MM.1S (cell line): ENCODE measurements at regions not wholly inside any gene's neighbourhood (a gene's known extent, or its start where the extent isn't known, plus 50 kb on each side); places are given as distances from the start of the nearest gene placed in this dataset.

Experiments used
- EZH2 ChIP-seq: fragments of 300-600 bp; sonication (generic); optimal IDR thresholded peaks from 2 replicates; pipeline ENCODE3; 2017; ENCODE audit warnings: low read depth, mild to moderate bottlenecking, antibody characterized with exemption, low read length, mixed read lengths
- TF ChIP-seq, protein P1 (sequence below): fragments of 300-600 bp; sonication (generic); IDR thresholded peaks from 2 replicates; pipeline ENCODE4 v1.5.1; 2016; ENCODE audit warnings: antibody characterized with exemption, low read length, mixed read lengths

DNA sequence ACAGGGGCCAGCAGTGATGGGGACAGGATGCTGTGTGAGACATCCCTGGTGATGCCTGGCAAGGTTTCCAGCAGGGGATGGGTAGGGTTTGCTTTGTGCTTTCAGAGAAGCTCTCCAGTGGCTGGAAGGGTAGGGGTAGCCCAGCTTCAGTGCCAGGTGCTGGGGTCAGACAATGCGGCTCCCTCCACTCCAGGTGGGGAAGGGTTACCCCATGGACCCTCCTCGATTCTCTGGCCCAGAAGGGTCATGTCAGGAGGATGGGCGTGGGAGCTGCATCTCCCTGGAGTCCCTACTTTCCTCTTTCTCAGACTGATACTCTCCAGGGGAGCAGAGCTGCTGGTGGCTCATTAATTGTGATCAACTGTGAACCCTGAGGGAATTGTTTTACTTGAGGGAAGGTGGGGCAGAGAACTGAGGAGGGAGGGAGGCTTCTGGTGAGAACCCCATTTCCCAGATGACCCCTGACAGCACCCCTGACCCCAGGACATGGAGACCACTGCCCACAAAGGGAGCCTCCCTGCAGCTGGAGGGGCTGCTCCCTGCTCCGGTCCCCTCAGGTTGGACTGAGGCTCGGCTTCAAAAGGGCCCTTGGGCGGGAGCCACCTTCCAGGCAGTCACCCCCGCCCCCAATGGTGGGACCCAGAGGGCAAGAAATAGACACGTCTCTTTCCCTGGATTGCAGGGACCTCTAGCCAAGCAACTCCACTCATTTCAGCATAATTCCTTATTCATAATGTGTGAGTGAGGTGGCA is 100.9 kb upstream of the BHLHE23 start:
- TF ChIP-seq EZH2 = no peak
- TF ChIP-seq, protein P1, sequence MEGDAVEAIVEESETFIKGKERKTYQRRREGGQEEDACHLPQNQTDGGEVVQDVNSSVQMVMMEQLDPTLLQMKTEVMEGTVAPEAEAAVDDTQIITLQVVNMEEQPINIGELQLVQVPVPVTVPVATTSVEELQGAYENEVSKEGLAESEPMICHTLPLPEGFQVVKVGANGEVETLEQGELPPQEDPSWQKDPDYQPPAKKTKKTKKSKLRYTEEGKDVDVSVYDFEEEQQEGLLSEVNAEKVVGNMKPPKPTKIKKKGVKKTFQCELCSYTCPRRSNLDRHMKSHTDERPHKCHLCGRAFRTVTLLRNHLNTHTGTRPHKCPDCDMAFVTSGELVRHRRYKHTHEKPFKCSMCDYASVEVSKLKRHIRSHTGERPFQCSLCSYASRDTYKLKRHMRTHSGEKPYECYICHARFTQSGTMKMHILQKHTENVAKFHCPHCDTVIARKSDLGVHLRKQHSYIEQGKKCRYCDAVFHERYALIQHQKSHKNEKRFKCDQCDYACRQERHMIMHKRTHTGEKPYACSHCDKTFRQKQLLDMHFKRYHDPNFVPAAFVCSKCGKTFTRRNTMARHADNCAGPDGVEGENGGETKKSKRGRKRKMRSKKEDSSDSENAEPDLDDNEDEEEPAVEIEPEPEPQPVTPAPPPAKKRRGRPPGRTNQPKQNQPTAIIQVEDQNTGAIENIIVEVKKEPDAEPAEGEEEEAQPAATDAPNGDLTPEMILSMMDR = no peak
